Left lung (tissue), 4 donors: ENCODE measurements at regions not wholly inside any gene's neighbourhood (a gene's known extent, or its start where the extent isn't known, plus 50 kb on each side); places are given as distances from the start of the nearest gene placed in this dataset.

Experiments used
- ATAC-seq: fragments of 200-7000 bp; cut with Tn5 transposase; one replicate; pipeline ENCODE4 v1.9.1; 2020; ENCODE audit warnings: moderate library complexity
- DNase-seq, 4 donors: peaks; one replicate each; pipeline ENCODE4 v3.0.0-alpha.2; 2013 to 2020
- H3K27ac ChIP-seq, 2 donors: fragments of 200-600 bp; sonication (generic) in 1 of 2; one replicate each; pipeline versions ENCODE4 v1.5.0 to v1.8.0; 2020 to 2021
- H3K27me3 ChIP-seq, 2 donors: fragments of 200-600 bp; sonication (generic) in 1 of 2; one replicate each; pipeline versions ENCODE4 v1.5.0 to v1.8.0; 2020 to 2021
- H3K36me3 ChIP-seq, 2 donors: fragments of 200-600 bp; sonication (generic) in 1 of 2; one replicate each; pipeline versions ENCODE4 v1.5.0 to v1.8.0; 2020 to 2021
- H3K4me1 ChIP-seq, 2 donors: fragments of 200-600 bp; one replicate each; pipeline ENCODE4 v1.8.0; 2021
- H3K4me3 ChIP-seq, 2 donors: fragments of 200-600 bp; sonication (generic) in 1 of 2; one replicate each; pipeline versions ENCODE4 v1.5.0 to v1.8.0; 2020 to 2021; ENCODE audit warnings: mild to moderate bottlenecking in 1 of 2
- H3K9me3 ChIP-seq, 2 donors: fragments of 200-600 bp; sonication (generic) in 1 of 2; one replicate each; pipeline versions ENCODE4 v1.5.0 to v1.8.0; 2020 to 2021
- intact Hi-C, 2 donors: fragments of 100-400 bp; cut with DNase I; formaldehyde crosslinking; loops; one replicate each; pipeline versions ENCODE4 v1.11.2 to v1.14.2; 2022
- TF ChIP-seq, protein P1 (sequence below), 2 donors: fragments of 200-600 bp; sonication (generic) in 1 of 2; IDR thresholded peaks; one replicate each; pipeline versions ENCODE4 v1.5.0 to v1.8.0; 2021; ENCODE audit warnings: antibody characterized with exemption in 2 of 2
- donor health status: DM: no; HTN: yes; CAD: no.
- donor health status: DM: no; HTN: no; CAD: no.

DNA sequence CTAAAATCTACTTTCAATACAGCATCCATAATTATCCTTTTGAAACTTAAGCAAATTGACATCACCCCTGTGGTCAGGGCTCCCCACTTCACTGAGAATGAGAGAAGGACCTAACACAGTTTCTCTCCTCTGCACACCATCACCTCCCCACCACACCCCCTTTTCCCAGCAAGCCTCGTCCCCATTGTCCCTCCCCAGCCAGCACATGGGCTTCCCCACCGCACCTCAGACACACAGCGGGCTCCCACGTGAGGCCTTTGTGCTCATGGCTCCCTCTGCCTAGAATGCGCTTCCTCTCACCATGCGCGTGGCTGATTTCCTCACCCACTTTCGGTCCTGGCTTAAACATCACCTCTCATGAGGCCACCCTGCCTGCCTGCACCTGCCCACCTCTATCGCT is 639.0 kb upstream of the FRG1 start:
- intact Hi-C loops = no loop called here
- ATAC-seq = no peak

DNA sequence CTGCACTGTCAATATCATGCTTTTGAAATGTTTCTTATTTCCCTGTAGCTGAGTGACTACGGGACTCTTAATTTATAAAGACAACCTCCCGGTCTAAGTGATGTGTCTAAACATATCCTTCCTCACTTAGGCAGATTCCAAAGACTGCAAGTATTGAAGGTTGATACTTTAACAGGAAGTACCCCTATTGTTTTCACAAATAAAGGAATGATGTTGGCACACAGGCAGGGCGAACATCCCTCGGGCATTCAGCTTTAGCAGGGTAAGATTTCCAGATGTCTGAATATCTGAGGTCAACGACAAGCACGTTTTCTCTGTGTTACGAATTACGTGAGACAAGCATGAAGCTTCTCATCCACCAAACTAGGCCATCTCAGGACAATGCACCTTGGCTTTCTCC is 638.0 kb upstream of the FRG1 start:
- intact Hi-C loops = no loop called here
- H3K9me3 ChIP-seq = no peaks in the 10 kb centered on the region
- H3K27ac ChIP-seq = no peak overlapping the region
- H3K27me3 ChIP-seq = no peaks in the 10 kb centered on the region
- ATAC-seq (no peak), DNase-seq (no peak)
- TF ChIP-seq, protein P1, sequence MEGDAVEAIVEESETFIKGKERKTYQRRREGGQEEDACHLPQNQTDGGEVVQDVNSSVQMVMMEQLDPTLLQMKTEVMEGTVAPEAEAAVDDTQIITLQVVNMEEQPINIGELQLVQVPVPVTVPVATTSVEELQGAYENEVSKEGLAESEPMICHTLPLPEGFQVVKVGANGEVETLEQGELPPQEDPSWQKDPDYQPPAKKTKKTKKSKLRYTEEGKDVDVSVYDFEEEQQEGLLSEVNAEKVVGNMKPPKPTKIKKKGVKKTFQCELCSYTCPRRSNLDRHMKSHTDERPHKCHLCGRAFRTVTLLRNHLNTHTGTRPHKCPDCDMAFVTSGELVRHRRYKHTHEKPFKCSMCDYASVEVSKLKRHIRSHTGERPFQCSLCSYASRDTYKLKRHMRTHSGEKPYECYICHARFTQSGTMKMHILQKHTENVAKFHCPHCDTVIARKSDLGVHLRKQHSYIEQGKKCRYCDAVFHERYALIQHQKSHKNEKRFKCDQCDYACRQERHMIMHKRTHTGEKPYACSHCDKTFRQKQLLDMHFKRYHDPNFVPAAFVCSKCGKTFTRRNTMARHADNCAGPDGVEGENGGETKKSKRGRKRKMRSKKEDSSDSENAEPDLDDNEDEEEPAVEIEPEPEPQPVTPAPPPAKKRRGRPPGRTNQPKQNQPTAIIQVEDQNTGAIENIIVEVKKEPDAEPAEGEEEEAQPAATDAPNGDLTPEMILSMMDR (IDR thresholded peaks at IDR 0.05) = no peak
- no peaks in the 10 kb centered on the region for H3K36me3 ChIP-seq
- no peaks in the 10 kb centered on the region for H3K4me1 ChIP-seq
- H3K4me3 ChIP-seq = no peak overlapping the region

More for the DNA sequence above, 639.0 kb upstream of the FRG1 start:
- H3K36me3 ChIP-seq = no peaks in the 10 kb centered on the region
- H3K27ac ChIP-seq = no peak overlapping the region
- H3K4me1 ChIP-seq = no peaks in the 10 kb centered on the region
- no peaks in the 10 kb centered on the region for H3K27me3 ChIP-seq
- no peak for DNase-seq
- H3K4me3 ChIP-seq = no peak overlapping the region
- H3K9me3 ChIP-seq = no peaks in the 10 kb centered on the region
- TF ChIP-seq, protein P1 (IDR thresholded peaks at IDR 0.05) = no peak

DNA sequence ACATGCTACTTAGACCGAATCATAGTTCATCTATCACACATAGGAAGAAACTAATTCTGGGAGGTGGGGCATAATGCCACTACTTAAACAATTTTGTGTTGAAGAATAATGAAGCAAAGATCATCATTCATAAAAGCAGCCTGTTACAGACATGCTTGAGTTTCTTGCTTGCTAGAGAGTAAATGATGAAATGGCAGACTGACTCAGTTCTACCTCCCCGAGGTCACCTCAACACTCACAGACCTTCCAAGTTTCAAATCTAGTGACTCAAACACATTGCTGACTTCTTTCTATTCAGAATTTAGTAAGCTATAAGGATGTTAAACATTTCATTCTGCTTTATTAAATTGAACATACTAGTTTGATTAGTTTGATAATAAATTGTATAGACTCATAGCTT is 636.5 kb upstream of the FRG1 start:
- H3K4me3 ChIP-seq = no peak overlapping the region
- TF ChIP-seq, protein P1 (IDR thresholded peaks at IDR 0.05) = no peak
- no peak overlapping the region for H3K27ac ChIP-seq
- H3K4me1 ChIP-seq = no peaks in the 10 kb centered on the region
- H3K27me3 ChIP-seq = no peaks in the 10 kb centered on the region
- DNase-seq (no peak), ATAC-seq (no peak)
- intact Hi-C loops = no loop called here
- no peaks in the 10 kb centered on the region for H3K9me3 ChIP-seq
- no peaks in the 10 kb centered on the region for H3K36me3 ChIP-seq

DNA sequence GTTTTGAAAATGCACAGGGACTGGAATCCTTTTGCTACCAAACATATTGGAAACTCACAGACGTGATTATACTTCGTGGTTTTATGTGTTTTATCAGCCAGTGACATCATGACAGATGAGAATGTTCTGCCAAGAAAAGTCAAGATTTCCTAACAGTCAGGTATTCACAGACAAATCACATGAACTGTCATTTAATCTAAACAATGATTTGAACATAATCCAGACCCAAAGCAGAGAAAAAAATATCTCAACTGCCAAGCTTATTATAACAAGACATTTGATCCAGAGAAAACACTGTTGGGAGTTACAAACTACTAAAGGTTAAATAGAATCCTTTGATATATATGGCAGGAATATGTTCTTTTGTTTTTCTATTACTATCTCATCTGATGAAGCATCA is 635.9 kb upstream of the FRG1 start:
- no peak for ATAC-seq
- Histone ChIP-seq H3K4me1 (no peaks in the 10 kb centered on the region), H3K27me3 (no peaks in the 10 kb centered on the region), H3K27ac (no peak overlapping the region), H3K9me3 (no peaks in the 10 kb centered on the region), H3K36me3 (no peaks in the 10 kb centered on the region), H3K4me3 (no peak overlapping the region)
- TF ChIP-seq, protein P1 (IDR thresholded peaks at IDR 0.05) = no peak
- intact Hi-C loops = no loop called here
- DNase-seq = no peak

DNA sequence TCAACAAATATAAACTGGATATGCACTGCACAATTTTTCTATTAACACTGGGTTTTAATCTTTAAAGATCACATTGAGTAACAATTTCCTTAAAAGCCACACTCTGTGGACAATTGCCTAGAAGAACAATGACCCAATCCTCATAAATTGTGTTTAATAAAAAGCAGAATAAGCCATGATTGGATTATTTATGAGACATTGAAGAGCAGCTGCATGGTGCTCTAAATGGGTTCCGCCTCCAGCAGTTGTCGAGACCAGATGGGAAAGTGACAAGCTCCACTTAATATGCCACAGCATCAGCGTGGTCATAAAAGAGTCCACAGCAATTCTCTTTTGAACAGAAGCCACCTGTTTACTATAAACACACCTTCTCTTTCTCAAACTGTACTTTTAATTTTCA is 635.2 kb upstream of the FRG1 start:
- Histone ChIP-seq H3K9me3 (no peaks in the 10 kb centered on the region), H3K4me3 (no peak overlapping the region), H3K36me3 (no peaks in the 10 kb centered on the region), H3K4me1 (no peaks in the 10 kb centered on the region), H3K27me3 (no peaks in the 10 kb centered on the region), H3K27ac (no peak overlapping the region)
- ATAC-seq = no peak
- TF ChIP-seq, protein P1 (IDR thresholded peaks at IDR 0.05) = no peak
- peak in 1 of 4 donors; percentile 33 for DNase-seq
- intact Hi-C loops = no loop called here
